Activated effector memory CD4-positive, alpha-beta T cell treated with Interleukin-2 at 50 U/mL for 16 hours (primary cell): ENCODE measurements at regions not wholly inside any gene's neighbourhood (a gene's known extent, or its start where the extent isn't known, plus 50 kb on each side); places are given as distances from the start of the nearest gene placed in this dataset.

ENCODE experiments used
- DNase-seq: peaks from one replicate; pipeline ENCODE4 v3.0.0-alpha.2; 2020

DNA sequence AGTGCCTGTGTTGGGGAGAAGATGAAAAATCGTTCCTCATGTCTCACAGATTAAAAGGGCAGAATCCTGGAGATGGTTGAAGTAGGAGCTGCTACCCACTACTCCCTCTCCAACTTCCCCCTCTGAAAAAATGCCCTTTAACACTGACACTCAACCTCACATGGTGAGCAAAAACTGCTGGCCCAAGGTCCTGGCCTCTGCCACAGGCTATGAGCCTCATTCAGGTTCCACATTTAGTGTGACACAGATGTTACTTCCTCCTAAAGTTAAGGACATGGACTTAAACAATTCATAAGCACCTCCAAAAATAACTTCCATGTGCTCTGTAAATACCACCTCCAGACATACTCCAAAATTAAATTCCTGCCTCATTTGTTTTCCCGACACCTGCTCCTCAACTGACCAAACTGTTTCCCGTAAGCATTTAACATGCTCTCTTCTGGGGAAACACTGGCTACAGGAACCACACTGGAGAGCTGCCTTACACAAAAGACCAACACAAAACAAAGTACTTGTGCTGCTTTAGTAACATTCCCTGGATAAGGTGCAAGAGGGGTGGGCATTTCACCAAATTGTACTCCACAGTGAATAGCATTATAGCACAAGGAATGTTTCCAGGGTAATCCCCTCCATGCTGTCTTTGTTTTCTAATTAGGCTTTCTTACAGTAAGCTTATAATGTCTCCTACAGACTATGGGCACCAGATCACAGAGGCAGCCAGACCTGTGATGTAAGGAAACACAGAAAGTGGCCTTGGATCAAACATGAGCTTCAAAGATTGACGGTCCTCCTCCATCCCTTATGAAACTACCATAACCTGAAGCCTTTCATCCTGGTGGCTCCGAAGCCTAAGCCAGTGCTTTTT lies 57.0 kb downstream of the PHLDA1 start:
- DNase-seq = no peak

DNA sequence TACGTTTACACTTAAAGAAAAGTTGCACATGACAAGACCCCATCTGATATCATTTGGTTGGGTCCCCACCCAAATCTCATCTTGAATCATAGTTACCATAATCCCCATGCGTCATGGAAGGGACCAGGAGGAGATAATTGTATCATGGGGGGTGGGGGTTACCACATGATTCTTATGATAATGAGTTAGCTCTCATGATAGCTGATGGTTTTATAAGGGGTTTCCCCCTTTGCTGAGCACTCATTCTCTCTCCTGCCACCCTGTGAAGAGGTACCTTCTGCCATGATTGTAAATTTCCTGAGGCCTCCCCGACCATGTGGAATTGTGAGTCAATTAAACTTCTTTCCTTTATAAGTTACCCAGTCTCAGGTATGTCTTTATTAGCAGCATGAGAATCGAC lies 60.3 kb downstream of the PHLDA1 start:
- no peak for DNase-seq

DNA sequence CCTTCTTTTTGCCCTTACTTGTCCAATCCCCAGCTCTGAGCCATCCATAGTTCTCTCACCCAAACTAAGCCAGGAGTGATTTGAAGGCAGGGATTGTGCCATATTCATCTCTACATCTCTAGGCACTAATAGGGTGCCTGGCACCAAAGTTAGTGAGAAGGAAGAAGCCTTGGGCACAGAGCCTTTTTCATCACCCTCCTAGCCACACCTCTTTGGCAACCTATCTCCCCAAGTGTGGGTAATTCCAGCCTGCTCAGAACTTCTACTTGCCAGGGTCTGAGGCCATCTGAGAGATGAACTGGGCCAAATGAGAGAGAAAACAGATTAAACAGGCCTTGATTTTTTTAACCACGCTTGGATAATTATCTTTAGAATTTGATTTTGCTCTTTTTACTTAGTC lies 61.3 kb downstream of the PHLDA1 start:
- DNase-seq = no peak

DNA sequence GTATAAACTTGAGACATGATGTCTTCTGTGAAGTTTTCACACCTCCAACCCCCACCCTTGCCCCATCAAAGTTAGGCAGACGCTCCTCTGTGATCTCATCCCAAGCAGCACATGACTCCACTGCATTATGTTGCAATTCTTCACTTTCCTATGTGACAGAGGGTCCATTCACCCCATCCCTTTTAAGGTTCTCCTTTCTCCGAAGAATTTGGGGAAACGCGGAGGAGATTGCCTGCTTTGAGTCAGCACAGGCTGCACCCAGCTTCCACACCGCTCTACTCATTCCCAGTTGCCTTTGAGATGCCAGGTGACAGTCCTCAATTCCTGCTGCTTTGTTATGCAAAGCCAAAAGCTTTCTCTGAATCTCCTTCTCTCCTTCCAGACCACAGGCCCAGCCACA lies 61.8 kb downstream of the PHLDA1 start:
- no peak for DNase-seq

DNA sequence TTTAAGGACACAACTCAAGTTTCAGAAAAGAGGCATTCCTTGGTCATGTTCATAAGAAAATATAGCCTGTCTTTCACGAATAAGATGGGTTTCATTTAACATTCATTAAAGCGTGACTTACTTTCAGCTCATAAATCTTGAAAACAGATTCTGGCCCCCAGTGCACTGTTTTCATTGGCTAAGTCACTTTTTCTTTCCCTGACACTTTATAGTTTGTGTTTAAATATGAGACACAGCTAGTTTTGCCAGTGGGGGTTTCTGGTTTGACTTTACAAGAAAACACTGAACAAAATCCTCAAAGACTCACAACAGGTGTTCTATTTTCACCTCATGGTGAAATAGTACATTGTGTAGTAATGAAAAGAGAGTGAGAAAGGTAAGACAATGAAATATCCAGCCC lies 65.9 kb downstream of the PHLDA1 start:
- DNase-seq = no peak

DNA sequence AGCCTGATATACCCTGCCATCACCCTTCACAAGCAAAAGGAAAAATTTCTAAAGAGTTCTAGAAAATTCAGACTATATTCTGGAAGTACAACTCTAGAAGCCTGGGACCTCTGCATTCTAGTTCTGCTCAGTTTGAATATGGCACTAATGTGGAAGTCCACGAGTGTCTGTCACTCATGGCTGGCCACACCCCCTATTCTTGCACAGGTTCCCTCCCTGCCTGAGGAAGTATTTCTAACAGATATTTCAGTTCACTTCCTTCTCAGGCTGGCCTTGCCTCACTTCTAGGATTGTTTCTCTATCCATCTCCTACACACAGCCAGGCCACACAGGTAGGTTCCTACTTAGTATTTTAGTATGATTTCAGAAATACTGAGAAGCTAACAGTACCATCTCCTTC lies 67.4 kb downstream of the PHLDA1 start:
- no peak for DNase-seq

DNA sequence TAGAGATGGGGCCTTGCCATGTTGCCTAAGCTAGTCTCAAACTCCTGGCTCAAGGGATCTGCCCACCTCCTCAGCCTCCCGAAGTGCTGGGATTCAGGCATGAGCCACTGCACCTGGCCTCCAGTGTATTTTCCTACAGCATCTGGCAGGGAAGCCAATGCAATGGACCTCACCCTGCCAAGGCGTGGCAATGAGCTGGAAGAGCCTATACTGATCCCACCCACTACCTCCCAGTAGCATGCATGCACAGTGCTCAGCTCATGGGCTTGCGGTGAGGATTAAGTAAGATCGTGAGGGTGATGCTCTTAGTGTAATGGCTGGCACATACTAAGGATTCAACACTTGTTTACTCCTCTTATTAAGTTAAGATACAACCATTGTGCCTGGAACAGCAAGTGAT lies 69.7 kb downstream of the PHLDA1 start:
- no peak for DNase-seq

DNA sequence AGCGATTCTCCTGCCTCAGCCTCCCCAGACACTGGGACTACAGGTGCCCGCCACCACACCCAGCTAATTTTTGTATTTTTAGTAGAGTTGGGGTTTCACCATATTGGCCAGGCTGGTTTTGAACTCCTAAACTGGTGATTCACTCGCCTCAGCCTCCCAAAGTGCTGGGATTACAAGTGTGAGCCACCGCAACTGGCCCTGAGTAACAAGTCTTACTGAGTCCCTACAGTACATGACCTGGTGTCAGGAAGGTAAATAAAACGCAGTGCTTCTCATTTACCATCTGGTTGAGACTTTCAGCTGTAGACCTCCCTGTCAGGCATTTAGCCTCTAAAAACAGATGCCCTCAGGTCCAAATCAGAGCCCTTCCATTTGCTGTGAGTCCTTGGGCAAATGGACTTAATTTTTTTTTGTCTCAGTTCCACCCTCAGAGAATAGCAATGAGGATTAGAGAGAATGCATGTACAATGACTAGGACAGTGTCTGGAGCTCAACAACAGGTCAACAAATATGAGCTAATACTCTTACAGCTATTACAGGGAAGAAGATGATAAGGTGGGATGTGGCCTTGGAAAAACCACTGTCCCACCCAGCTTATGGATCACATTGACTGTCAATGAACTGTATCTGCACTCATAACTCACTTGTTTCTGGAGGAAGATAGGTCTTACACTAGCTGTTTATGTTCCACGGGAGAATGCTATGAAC lies 70.5 kb downstream of the PHLDA1 start:
- no peak for DNase-seq

DNA sequence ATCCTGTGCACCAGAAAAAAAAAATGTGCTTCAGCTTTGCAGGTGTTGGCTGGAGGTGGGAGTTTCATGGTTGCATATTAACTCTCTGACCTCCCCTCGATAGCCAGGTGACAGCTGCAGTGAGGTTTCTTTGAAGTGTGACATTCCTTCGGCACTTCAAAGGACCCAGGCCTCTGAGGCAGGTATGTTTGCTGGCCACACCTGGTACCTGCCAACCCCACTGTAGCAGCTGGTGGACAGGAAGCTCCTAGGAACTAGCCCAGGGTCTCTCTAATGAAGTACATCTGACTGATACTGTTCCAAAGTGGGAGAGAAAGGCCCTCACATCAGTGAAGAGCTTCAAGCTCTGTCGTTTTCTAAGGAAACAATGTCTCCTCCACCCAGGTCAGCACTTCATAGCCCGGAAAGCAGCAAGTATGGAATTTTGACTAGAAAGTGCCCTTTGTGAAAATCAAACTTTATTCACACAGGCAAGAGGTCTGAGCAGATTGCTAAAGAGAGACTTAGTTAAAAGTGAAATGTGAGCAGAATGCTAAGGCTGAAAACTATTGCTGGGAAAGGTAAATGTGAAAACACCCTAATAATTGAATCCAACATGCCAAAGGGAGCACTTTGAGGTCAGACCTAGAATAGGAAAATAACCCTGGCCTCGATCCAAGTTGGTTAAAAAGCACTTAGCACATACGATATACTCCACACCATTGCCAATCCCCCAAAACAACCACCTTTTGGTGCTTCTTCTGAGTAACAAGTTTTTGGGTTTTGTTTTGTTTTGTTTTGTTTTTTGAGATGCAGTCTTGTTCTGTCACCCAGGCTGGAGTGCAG lies 71.3 kb downstream of the PHLDA1 start:
- DNase-seq = no peak

DNA sequence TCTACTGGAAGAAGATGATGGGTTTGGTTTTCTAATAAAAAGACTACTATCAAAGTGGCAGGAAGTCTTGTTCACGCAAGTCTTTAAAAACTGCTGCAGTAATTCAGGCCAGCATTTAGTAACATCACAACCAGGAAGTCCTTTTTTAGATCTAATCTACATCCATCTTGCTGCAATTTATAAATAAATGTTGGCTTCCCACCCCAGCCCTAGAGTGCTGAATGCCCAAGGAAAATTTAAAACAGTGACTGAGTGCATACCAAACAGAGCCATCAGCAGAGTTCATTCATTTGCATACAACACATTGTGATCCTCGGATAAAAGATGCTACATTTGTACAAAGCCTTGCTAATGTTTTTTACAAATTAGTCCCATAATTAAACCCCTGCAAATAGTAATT lies 72.1 kb downstream of the PHLDA1 start:
- DNase-seq = no peak

DNA sequence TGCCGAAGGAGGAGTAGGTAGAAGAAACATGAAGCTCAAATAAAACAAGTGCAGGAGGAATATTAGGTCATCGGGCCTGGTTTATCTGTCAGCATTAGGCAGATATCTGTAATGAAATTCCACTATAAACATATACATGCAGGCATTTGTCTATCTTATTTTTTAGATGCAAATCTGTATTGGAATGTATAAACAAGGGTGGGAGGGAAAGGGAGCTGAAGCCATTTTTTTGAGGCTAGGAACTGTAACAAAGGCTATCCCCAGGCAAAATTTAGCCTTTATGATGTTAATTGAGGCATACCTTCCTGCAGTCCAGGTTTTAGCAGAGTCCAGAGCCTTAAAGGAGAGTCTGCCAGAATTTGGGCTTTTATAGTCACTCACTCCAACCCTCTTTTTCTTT lies 72.5 kb downstream of the PHLDA1 start:
- DNase-seq = no peak

DNA sequence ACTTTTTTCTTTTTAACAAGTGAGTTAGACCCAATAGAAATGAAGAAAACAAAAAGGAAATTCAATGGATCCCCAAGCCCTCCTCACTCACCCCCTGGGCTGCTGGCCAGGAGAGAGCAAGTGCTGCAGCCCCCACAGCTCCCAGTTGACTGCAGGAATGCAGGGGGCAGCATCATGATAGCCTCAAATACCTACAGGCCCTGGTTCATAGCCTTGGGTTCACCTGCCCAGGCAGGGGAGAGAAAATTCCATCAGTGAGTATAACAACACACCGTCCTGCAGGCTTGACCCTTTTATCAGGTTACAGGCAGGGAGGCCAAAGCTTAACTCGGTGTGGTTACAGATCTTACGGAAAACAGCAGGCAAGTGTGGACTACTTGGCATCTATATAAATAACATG lies 76.3 kb downstream of the PHLDA1 start:
- no peak for DNase-seq

DNA sequence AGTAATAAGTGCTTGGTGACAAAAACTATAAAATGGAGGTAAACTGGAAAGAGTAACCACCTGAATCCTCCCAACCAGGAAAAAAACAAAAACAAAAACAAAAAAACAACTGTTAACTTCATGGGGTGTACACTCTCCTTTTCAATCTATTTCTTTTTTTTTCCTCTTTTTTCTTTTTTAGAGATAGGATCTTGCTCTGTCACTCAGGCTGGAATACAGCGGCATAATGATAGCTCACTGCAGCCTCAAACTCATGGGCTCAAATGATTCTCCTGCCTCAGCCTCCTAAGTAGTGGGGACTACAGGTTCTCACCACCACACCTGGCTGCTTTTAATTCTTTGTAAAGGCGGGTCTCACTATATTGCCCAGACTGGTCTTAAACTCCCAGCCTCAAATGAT lies 76.8 kb downstream of the PHLDA1 start:
- no peak for DNase-seq

DNA sequence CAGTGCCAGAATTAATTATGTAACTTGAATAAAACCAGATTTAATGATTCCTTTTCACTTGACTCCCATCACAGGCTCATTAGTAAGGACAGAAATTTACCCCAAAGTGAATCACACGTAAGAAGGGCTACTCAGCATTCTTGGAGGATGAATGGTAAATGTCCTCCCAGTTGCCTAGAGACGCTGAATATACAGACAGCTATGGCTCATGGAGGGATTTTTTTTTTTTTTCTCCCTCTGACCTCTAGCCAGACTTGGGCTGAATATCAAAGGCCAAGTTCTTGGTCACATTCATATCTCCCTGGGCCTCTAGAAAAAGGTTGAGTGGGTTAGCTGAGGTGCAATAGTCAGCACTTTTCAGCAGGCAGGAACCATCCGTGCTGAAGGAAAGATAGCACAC lies 77.5 kb downstream of the PHLDA1 start:
- no peak for DNase-seq

DNA sequence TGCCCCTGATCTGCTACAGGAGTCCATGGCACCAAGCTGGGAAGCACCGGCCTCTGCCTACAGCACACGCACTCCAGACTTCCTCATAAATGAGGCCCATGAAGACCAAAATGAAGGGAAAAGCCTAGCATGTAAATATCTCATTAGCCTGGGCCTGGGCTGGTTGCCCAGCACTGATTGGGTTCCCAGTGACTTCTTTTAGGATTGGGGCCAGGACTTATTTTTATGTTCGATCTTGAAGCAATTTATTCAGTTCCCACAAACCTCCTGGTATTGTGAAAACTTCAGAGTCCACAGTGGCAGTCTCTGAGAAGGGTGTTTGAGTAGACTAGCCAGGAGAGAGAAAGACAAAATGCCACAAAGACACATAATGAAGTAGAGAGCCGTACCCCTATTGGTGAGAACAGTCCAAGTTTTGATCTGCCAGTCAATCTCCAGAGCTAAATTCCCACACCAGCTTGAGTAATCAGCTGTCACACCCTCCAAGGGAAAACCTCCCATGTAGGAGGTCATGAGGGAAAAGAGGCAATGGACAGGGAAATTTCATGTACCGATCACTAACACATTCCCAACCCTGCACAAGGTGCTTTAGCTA lies 78.2 kb downstream of the PHLDA1 start:
- DNase-seq = no peak

DNA sequence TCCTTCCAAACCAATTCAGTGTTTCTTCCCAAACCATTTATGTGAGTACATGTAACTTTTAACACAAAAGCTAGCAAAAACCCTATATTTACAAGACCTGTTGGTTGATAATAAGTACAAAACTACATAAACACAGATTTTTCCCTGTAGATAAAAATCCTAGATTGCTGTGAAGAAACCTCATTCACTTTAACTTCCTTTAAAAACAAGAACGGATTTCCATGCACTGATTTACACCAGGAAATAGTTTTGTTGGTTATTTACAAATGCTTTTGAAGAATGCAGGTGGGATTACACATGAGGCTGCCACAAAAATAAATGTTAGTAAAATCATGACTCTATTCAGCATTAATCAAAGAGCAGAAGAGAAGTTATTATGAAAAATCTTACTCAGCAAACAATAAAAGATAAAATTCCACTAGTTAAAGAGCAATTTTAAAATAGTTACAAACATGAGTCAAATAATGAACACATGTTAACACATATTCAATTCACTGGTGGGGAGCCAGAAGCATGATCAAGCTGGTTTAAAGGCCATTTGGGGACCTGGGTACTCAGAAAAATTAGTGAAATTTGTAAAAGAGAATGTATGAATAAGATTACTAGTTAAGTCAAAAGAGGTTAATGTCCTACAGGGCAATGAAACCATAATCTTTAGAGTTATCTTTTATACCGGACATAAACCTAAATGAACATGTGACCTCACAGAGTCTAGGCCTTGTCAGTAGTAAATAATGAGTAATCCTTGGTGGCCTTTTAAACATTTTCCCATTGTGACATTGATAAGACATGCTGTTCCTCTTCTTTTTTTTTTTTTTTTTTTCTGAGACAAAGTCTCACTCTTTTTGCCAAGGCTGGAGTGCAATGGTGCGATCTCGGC lies 79.9 kb downstream of the PHLDA1 start:
- no peak for DNase-seq

DNA sequence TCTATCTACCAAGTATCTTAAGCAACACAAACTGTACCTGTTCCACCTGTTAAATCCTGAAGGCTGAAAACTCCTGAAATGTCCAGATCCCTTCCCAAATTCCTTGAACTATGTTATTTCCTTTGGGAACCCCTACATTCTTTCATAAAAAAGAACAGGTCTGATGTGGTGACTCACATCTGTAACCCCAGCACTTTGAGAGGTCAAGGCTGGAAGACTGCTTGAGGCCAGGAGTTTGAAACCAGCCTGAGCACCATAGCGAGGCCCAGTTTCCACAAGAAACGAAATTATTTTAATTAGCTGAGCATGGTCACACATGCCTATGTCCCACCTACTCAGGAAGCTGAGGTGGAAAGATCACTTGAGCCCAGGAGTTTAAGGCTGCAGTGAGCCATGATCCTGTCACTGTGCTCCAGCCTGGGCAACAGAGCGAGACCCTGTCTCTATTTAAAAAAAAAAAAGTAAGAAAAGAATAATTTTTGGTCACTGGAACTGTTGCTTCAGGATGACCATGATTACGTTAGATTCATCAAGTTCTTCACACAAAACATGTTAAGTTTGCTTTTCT lies 84.3 kb downstream of the PHLDA1 start:
- no peak for DNase-seq

DNA sequence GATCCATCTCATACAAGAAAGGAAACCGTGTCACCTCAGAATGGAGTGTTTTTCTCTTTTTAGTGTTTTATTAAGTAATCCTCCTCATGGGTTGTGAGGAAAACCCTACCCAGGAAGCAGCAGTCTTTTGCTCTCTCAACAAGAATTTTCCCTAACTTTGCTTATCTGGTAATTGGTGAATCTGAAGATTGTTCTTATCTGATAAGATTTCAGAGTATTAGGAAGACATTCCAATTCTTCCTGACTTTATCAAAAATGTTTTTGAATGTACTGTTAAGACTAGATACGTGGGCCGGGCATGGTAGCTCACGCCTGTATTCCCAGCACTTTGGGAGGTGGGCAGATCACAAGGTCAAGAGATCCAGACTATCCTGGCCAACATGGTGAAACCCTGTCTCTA lies 86.0 kb downstream of the PHLDA1 start:
- no peak for DNase-seq

DNA sequence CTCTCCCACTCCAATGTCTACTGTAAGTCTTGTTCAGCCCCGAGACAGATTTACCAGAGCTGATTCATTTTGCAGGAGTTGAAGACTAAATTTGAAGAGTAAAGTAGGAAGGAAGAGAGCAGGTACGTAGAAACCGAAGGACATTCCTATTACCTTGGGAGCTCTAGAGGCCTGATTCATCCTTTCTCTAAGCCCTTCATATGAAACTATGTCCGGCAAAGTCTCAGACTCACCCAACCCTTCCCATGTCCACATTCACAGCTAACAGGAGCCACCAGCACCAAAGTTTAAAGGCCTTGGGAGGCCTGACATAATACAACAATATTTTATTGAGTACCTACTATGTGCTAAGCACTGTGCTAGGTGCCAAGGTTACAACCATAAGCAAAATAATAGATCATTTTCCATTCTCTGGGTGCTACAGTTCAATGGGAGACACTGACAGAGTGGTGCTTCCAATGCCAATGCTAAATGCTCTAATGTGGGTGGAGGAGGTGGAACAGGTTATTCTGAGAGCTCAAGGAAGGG lies 86.6 kb downstream of the PHLDA1 start:
- no peak for DNase-seq

DNA sequence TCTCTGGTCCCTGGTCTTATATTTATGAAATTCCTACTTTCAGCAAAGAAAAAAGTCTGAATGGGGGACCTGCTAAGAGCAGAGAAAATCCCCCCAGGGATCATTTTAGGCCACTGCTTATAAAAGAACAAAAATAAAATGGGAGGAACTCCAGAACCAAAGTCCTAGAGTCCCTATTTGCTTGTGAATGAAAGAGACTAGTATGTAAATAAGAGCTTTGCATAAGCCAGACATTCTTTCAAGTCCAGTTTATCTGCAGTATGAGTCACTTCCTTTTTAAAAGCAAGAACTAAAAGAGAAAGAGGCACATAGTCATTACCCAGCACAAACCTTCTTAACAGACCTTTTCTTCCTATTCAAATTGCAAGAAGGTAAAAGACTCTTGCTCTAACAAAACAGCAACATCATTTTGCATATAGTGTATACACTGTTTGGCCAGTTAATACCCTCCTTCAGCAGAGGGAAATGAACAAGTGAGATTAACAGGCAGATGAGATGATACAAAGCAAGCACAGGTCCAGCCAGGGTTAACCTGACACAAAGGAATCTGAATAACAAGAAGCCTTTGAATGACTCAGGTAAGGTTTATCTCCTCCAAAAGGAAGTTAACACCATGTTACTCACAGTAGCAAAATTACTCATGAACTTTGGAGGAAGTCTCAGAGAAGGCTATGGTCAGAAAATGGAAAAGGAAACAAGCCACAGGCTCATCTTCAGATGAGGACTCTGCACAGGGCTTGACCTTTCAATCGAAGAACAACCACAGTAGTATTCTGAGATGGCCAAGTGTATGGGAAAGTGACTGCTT lies 87.3 kb downstream of the PHLDA1 start:
- DNase-seq = no peak

DNA sequence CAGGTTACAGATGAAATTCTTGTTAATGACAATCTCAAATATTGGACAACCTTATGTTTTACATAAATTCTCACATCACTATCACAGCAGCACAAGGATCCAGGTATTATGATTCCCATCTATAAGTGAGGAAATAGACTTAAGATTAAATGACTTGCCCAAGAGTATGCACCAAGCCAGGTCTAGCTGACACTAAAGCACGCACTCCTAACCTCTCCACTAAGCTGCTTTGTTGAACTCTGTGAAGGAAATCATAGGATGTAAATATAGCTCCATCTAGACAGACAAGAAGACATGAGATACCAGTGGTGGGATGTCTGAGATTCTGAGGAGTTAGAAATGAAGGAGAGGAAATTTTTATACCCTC lies 87.9 kb downstream of the PHLDA1 start:
- no peak for DNase-seq
